HG02678 (cell line): ENCODE measurements at regions not wholly inside any gene's neighbourhood (a gene's known extent, or its start where the extent isn't known, plus 50 kb on each side); places are given as distances from the start of the nearest gene placed in this dataset.

ENCODE experiments used
- ATAC-seq: cut with Tn5 transposase; IDR thresholded peaks from one replicate; pipeline ENCODE4 v1.9.1; 2021; ENCODE audit warnings: mild to moderate bottlenecking, moderate library complexity; ENCODE audit not compliant: unreplicated experiment

GRCh38 chr3:13176445-13176844 lies 103.2 kb upstream of the IQSEC1 start:
- no peak for ATAC-seq

DNA sequence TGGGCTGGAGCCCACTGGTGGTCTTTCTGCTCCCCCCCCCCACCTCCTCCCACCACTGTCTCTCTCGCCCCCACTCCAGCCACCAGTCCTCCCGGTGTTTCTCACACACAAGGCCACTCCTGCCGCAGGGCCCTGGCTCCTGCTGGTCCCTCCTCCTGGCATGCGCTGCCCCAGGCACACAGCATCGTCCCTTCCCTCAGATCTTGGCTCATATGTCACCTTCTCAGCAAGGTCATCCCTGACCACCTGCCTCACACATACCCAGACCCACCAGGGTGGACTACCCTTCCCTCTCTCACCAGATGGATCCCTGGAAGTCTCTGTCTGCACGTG lies 101.5 kb upstream of the IQSEC1 start:
- no peak for ATAC-seq

DNA sequence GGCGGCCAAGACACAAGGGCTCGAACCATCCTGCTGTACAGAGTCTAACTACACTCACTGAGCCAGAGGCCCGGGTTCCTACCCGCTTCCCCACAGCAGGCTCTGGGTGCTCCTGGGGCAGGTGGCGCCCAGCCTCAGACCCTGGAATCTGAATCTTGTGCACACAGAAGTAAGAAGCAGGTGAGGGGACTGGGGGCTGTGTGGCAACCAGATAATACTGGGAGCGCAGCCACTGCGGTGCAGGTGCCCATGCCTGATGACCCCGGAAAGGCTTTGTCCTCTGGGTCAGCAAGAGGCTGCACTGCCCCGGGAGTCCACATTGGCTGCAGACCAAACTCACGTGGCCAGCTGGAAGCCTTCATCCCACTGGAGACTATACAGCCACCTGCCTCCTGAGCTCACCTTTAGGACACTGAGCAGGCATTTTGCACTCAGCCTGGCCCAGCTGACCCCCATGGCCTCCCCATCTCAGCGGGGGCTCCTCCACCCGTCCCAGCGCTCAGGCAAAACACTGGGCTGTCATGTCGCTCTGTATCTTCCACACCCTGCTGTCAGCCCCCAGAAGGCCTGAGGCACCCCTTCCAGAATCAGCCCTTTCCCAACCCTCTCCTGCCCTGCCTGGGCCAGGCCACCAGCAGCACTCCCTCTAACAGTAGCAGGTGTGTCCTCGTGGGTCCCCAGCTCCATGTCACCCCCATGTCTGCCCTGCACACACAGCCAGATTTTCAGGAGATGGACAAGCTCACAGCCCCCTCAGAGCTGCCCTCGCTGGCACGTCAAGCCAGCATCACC lies 101.0 kb upstream of the IQSEC1 start:
- ATAC-seq: no peak

- ATAC-seq: no peak
Observed at GRCh38 chr3:13173186-13173585, 100.0 kb upstream of the IQSEC1 start.

- ATAC-seq: no peak
Observed at GRCh38 chr3:13172644-13173013, 99.4 kb upstream of the IQSEC1 start.

DNA sequence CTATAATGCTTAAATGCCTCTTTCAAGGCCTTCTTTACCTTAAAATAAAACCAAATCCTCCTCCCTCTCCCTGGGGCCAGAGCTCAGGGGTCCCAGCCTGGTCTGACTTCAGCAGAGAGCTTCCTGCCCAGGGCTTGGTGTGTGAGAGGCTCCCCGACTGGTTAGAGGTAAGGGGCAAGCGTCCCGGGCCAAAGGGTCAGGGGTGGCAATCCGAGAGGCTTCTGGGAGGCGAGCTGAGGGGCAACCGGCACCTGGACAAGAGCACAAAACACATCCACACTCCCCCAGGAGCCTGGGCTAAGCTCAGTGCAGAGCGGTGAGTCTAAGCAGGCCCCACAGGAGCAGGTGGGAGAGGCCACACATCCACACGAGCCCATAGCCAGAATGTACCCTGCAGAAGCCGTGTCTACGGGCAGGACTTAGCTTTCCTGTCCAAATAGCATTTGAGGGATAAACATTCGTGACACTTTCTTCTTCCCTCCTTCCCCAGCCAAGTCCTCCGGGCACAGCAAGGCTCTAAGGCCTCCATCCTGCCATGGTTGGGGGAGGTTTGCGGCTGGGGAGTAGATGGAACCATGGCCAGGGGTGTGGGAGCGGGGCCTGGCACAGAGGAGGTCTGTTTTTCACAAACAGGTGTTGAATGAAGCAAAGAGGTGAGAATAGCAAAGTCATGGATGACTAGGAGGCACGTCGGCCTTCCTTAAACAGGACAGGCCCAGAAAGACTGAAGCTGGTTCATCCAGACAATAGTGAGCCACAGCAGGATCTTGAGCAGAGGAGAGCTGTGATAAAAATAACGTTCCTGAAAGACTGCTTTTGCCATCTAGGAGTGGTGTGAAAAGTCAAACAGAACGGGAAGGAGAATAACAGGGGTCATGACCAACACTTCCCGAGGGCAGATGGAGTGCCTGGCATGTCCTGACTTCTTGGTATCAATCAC lies 98.7 kb upstream of the IQSEC1 start:
- ATAC-seq: no peak

DNA sequence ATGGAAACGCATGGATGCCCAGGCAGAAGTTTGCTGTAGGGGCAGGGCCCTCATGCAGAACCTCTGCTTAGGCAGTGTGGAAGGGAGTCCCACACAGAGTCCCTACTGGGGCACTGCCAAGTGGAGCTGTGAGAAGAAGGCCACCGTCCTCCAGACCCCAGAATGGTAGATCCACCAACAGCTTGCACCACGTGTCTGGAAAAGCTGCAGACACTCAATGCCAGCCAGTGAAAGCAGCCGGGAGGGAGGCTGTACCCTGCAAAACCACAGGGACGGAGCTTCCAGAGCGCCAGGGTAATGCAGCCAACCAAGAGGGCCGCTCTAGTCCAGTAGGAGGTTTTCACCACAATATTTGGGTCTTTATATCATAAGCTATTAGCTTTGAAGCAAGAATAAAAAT lies 97.1 kb upstream of the IQSEC1 start:
- ATAC-seq: no peak

GRCh38 chr3:13168391-13168790 lies 95.2 kb upstream of the IQSEC1 start:
- ATAC-seq: no peak

- ATAC-seq: no peak
Observed at GRCh38 chr3:13167829-13168228, 94.6 kb upstream of the IQSEC1 start.

DNA sequence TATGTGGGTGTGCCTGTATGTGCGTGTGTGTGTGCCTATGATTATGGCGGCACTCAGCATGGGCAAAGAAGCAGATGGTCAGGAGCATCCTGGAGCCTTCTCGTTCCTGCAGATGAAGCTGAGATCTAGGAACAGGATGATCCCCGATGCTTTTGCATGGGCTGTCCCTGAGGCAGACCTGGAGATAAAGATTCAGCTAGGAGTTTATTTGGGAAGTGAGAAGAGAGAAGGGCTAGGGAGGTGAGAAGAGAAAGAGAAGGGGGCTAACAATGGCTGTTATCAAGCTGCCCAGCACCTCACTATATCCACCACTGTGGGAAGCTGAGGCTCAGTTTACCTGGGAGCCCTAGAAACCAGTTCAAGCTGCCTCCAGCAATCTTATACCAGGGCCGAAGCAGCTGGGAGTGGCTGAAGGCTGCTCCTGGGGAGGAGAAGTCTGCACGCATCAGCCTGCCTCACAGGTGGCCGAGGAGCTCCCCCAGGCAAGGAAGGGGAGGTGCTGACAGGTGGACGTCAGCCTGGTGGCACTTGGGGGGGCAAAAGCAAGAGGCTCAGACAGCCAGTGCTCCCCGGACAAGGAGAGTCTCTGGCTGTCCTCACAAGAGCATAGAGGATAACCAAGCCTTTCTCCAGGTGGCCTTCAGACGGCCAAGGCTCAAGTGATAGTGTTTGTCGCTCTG lies 94.0 kb upstream of the IQSEC1 start:
- no peak for ATAC-seq

DNA sequence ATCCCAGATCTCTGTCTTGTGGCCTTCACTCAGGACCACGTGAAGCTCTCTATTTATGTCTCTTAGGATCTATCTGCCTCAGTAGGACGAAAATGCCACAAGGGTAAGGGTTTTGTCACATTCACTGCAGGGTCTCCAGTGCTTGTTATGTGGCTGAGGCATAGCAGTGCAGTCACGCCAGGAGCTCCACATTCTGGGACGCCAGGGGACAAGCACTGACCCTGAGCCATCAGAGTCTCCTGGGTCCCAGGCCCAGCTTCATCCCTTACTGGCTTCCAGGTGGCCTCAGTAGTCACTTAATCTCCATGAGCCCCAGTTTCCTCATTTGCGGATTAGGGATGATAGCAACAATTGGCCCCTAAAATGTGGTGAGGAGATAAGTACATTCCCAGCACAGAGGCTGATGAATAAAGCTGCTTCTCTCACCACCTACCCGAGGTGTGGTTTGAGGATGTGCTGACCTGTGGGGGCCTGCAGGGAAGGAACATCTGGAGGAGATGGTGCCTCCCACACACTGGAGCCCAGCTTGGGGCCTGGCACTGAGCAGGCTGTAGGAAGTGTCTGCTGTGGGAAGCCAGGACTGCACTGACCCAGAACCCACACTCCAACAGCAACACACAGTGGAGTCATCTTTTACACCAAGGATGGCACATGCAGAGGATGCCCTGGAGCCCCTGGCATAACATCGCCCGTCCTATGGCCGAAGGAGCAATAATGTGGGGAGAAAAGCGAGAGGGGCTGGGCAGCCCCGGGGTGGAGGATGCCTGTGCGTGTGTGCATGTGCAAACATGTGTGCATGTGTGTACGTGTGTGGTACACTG lies 93.2 kb upstream of the IQSEC1 start:
- no peak for ATAC-seq

GRCh38 chr3:13165576-13165975 lies 92.3 kb upstream of the IQSEC1 start:
- no peak for ATAC-seq

DNA sequence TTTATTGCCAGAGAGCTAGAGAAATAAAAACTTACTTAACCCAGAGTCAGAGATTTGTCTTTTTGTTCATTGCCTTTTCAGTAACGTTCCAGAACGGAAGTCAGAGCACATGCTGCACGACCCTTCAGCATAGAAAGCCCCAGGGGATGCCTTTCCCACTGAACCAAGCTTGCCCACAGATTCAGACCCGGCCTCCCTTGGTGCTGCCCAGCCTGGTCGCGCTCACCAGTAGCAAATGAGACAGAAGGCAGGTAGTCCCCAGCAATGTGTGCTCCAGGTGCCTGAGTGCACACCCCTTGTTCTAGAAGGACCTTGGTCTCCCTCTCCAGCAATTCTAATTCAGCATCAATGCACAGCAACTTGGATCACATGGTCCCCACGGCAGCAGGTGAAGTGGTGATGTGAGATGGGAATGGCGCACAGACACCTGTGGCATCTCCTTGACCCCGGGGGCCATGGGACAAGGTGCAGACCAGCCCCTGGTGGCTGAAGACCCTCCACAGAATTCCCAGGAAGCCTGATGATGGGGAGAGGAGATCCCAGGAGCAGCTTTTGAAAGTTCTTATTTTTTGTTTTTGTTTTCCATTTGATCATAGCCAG lies 91.8 kb upstream of the IQSEC1 start:
- no peak for ATAC-seq

DNA sequence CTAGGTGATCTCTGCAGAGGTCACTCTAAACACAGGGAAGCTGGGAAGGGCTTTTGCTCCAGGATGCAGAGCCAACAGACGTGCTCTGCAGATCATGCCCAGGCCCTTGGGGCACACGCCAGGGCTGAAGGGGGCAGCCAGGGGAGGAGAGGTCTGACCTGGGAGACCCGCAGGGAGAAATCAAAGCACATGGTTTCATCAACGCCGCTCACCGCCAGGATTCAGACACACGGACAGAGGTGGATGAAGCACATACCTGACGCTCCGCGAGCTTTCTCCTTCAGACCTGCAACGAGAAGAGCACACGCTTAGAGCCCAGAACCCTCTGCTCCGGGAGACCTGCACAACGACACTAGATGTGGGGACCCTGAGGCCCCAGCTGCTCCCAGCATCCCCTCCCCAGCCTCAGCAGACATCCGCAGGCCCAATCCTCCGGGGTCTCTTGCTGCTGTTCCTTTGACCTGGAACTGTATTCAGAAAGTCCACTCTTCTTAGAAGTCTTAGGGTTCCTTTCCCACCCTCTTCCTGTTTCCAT lies 90.7 kb upstream of the IQSEC1 start:
- no peak for ATAC-seq

DNA sequence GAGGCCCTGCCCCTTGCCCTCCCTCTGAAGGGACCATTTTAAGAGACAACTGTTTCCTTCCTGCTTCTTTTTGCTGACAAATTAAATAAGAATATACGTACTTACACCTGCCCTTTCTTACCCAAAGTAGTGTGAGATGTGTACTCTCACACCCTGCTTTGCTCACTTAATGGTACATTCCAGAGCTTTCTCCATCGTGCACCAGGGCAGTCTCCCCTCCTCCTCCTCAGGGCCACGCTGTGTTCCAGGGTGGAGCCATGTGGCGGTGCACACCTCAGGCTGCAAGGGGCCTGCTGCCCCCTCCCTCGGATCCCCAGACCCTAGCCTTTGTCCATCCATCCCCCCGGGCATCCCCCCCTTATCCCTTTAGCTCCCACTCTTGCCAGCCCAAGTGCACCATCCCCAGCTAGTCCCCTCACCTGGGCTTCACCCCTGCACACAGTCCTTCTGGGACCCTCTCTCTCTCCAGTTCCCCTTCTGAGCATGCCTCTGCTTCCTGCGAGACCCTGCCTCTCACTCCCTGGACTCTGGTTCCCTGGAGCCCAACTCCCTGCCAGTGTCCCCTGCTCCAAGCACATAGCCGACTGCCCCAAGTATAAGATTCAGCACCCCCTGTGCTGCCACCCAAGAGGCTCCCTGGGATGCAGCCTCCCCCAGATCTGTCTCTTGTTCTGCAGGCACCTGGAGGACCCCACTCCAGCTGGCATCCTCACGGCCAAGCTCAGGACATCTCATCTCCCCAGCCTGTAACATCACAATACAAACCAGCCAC lies 89.5 kb upstream of the IQSEC1 start:
- no peak for ATAC-seq

GRCh38 chr3:13161771-13162535 lies 88.7 kb upstream of the IQSEC1 start:
- no peak for ATAC-seq

- no peak for ATAC-seq
Observed at GRCh38 chr3:13161021-13161759, 88.0 kb upstream of the IQSEC1 start.

DNA sequence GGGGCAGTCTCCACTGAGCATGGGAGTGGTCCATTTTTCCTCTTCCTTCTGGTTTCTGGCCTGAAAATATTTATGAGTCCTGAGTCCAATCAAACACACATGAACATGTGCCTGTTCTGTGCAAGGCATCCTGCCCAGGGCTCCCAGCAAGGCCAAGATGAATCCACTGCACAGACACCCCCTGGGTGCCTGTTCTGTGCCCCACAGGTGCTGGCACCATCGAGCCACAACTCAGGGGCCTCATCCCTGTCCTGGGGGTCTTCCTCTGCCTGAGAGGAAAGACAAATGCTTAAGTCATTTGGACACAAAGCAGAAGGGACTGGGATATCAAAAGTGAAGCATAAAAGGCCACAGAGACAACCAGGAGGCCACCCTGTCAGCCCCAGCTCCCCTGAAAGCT lies 87.4 kb upstream of the IQSEC1 start:
- no peak for ATAC-seq
